Astrocyte (in vitro differentiated cells and primary cell): ENCODE measurements at regions not wholly inside any gene's neighbourhood (a gene's known extent, or its start where the extent isn't known, plus 50 kb on each side); places are given as distances from the start of the nearest gene placed in this dataset.

Experiments
- CTCF ChIP-seq: IDR thresholded peaks from 2 replicates; pipeline ENCODE4 v1.5.1; 2011; ENCODE audit warnings: low read depth, mild to moderate bottlenecking, inconsistent platforms, low read length, moderate library complexity; ENCODE audit not compliant: insufficient read depth
- EZH2 ChIP-seq: IDR thresholded peaks from 2 replicates; pipeline ENCODE4 v1.6.1; 2012; ENCODE audit warnings: mild to moderate bottlenecking, low read length, inconsistent platforms; ENCODE audit not compliant: insufficient read depth

DNA sequence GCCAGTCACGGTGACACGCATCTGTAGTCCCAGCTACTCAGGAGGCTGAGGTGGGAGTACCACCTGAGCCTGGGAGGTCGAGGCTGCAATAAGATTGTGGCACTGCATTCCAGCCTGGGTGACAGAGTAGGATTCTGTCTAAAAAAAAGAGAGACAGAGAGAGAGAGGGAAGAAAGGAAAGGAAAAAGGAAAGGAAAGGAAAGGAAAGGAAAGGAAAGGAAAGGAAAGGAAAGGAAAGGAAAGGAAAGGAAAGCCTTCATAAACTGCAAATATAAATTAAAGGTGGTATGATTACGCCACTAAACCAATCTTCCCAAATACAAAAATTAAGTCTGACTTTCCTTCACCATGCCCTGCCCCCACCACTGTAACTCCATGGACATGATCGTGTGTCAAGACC lies 259.3 kb upstream of the GATB start:
- TF ChIP-seq CTCF (no peak), EZH2 (no peak)
